Activated naive CD8-positive, alpha-beta T cell treated with anti-CD3 and anti-CD28 coated beads, Interleukin-2, amount 10 ng/mL, durations not matched to agents 7 days and 5 days (primary cell): ENCODE measurements at regions not wholly inside any gene's neighbourhood (a gene's known extent, or its start where the extent isn't known, plus 50 kb on each side); places are given as distances from the start of the nearest gene placed in this dataset.
A peak's percentile ranks its signal among the peaks of the same experiment; 100 is the strongest.

Experiments used
- ATAC-seq: fragments of 150-1000 bp; cut with Tn5 transposase; one replicate; pipeline ENCODE4 v1.10.0; 2021; ENCODE audit warnings: low read depth, moderate library complexity
- POLR2A ChIA-PET: fragments of 350-600 bp; sonication (Branson Sonifier 250); formaldehyde crosslinking; loops from one replicate; lab custom pipeline; 2021; ENCODE audit warnings: antibody characterized with exemption; lab: Charles Lee
- DNase-seq: peaks from one replicate; pipeline ENCODE4 v3.0.0; 2021
- H3K27ac Mint-ChIP-seq: one replicate; pipeline ENCODE4 v1.8.0; 2022; ENCODE audit warnings: mild to moderate bottlenecking, mixed read lengths
- H3K27me3 Mint-ChIP-seq: one replicate; pipeline ENCODE4 v1.8.0; 2022; ENCODE audit warnings: mild to moderate bottlenecking, moderate library complexity, mixed read lengths
- H3K36me3 Mint-ChIP-seq: one replicate; pipeline ENCODE4 v1.8.0; 2021; ENCODE audit warnings: mild to moderate bottlenecking, mixed read lengths
- H3K4me1 Mint-ChIP-seq: one replicate; pipeline ENCODE4 v1.8.0; 2021; ENCODE audit warnings: mixed read lengths
- H3K4me3 Mint-ChIP-seq: one replicate; pipeline ENCODE4 v1.8.0; 2022; ENCODE audit warnings: mild to moderate bottlenecking, moderate library complexity, mixed read lengths
- H3K9me3 Mint-ChIP-seq: one replicate; pipeline ENCODE4 v1.8.0; 2021; ENCODE audit warnings: mixed read lengths

GRCh38 chr2:5332925-5333324 is 359.3 kb upstream of the SOX11 start:
- no peaks in the 10 kb centered on the region for H3K4me1 Mint-ChIP-seq
- no peaks in the 10 kb centered on the region for H3K27me3 Mint-ChIP-seq
- no peak overlapping the region for H3K27ac Mint-ChIP-seq
- H3K4me3 Mint-ChIP-seq: no peak overlapping the region
- DNase-seq (no peak), ATAC-seq (no peak)
- POLR2A ChIA-PET: no interaction called here
- H3K36me3 Mint-ChIP-seq: no peaks in the 10 kb centered on the region
- no peaks in the 10 kb centered on the region for H3K9me3 Mint-ChIP-seq

GRCh38 chr2:5339473-5339872 is 352.7 kb upstream of the SOX11 start:
- DNase-seq (no peak), ATAC-seq (no peak)
- Mint-ChIP-seq H3K4me3 (no peak overlapping the region), H3K36me3 (no peaks in the 10 kb centered on the region), H3K4me1 (no peaks in the 10 kb centered on the region), H3K27ac (no peak overlapping the region), H3K9me3 (no peaks in the 10 kb centered on the region), H3K27me3 (no peaks in the 10 kb centered on the region)
- POLR2A ChIA-PET: no interaction called here

GRCh38 chr2:5343785-5344335 is 348.3 kb upstream of the SOX11 start:
- POLR2A ChIA-PET: no interaction called here
- Mint-ChIP-seq H3K4me1 (no peaks in the 10 kb centered on the region), H3K9me3 (no peaks in the 10 kb centered on the region), H3K4me3 (no peak overlapping the region), H3K27me3 (no peaks in the 10 kb centered on the region), H3K27ac (no peak overlapping the region), H3K36me3 (no peaks in the 10 kb centered on the region)
- no peak for ATAC-seq
- no peak for DNase-seq

GRCh38 chr2:5352286-5352685 is 339.9 kb upstream of the SOX11 start:
- ATAC-seq: no peak
- DNase-seq: no peak
- POLR2A ChIA-PET: no interaction called here
- Mint-ChIP-seq H3K4me3 (no peak overlapping the region), H3K27ac (no peak overlapping the region), H3K9me3 (no peaks in the 10 kb centered on the region), H3K27me3 (no peaks in the 10 kb centered on the region), H3K4me1 (no peaks in the 10 kb centered on the region), H3K36me3 (no peaks in the 10 kb centered on the region)

GRCh38 chr2:5353565-5353964 is 338.6 kb upstream of the SOX11 start:
- ATAC-seq: no peak
- H3K4me1 Mint-ChIP-seq: no peaks in the 10 kb centered on the region

GRCh38 chr2:5359397-5359796 is 332.8 kb upstream of the SOX11 start:
- no peaks in the 10 kb centered on the region for H3K4me1 Mint-ChIP-seq
- H3K27me3 Mint-ChIP-seq: no peaks in the 10 kb centered on the region
- POLR2A ChIA-PET: no interaction called here
- no peak overlapping the region for H3K4me3 Mint-ChIP-seq
- DNase-seq (no peak), ATAC-seq (no peak)
- no peaks in the 10 kb centered on the region for H3K9me3 Mint-ChIP-seq
- no peak overlapping the region for H3K27ac Mint-ChIP-seq
- H3K36me3 Mint-ChIP-seq: no peaks in the 10 kb centered on the region

More at GRCh38 chr2:5353565-5353964, 338.6 kb upstream of the SOX11 start:
- H3K4me3 Mint-ChIP-seq: no peak overlapping the region
- H3K36me3 Mint-ChIP-seq: no peaks in the 10 kb centered on the region
- H3K9me3 Mint-ChIP-seq: no peaks in the 10 kb centered on the region
- DNase-seq: no peak
- POLR2A ChIA-PET: no interaction called here
- H3K27me3 Mint-ChIP-seq: no peaks in the 10 kb centered on the region
- no peak overlapping the region for H3K27ac Mint-ChIP-seq

GRCh38 chr2:5360081-5360480 is 332.1 kb upstream of the SOX11 start:
- Mint-ChIP-seq H3K4me1 (no peaks in the 10 kb centered on the region), H3K27me3 (no peaks in the 10 kb centered on the region), H3K27ac (no peak overlapping the region), H3K4me3 (no peak overlapping the region), H3K36me3 (no peaks in the 10 kb centered on the region), H3K9me3 (no peaks in the 10 kb centered on the region)
- ATAC-seq (no peak), DNase-seq (no peak)
- POLR2A ChIA-PET: no interaction called here

GRCh38 chr2:5364361-5364760 is 327.8 kb upstream of the SOX11 start:
- no peaks in the 10 kb centered on the region for H3K27me3 Mint-ChIP-seq
- no peaks in the 10 kb centered on the region for H3K4me1 Mint-ChIP-seq
- DNase-seq: no peak
- H3K36me3 Mint-ChIP-seq: no peaks in the 10 kb centered on the region
- no peak overlapping the region for H3K4me3 Mint-ChIP-seq
- H3K27ac Mint-ChIP-seq: no peak overlapping the region
- H3K9me3 Mint-ChIP-seq: no peaks in the 10 kb centered on the region
- no peak for ATAC-seq
- POLR2A ChIA-PET: no interaction called here

- no peaks in the 10 kb centered on the region for H3K9me3 Mint-ChIP-seq
- ATAC-seq (peak; percentile 68), DNase-seq (peak; percentile 74)
- no peak overlapping the region for H3K4me3 Mint-ChIP-seq
- no peaks in the 10 kb centered on the region for H3K36me3 Mint-ChIP-seq
- no peaks in the 10 kb centered on the region for H3K27me3 Mint-ChIP-seq
- no peak overlapping the region for H3K27ac Mint-ChIP-seq
- H3K4me1 Mint-ChIP-seq: no peaks in the 10 kb centered on the region
- POLR2A ChIA-PET: no interaction called here
These were observed 326.2 kb upstream of the SOX11 start for GRCh38 chr2:5365871-5366461.

- no peak overlapping the region for H3K4me3 Mint-ChIP-seq
- ATAC-seq: no peak
- DNase-seq: no peak
- H3K9me3 Mint-ChIP-seq: no peaks in the 10 kb centered on the region
- POLR2A ChIA-PET: no interaction called here
- H3K27ac Mint-ChIP-seq: no peak overlapping the region
- no peaks in the 10 kb centered on the region for H3K4me1 Mint-ChIP-seq
- no peaks in the 10 kb centered on the region for H3K27me3 Mint-ChIP-seq
- H3K36me3 Mint-ChIP-seq: no peaks in the 10 kb centered on the region
These were observed 324.9 kb upstream of the SOX11 start for GRCh38 chr2:5367321-5367720.

GRCh38 chr2:5368263-5368662 is 323.9 kb upstream of the SOX11 start:
- POLR2A ChIA-PET: no interaction called here
- no peak for DNase-seq
- Mint-ChIP-seq H3K9me3 (no peaks in the 10 kb centered on the region), H3K36me3 (no peaks in the 10 kb centered on the region), H3K4me1 (no peaks in the 10 kb centered on the region), H3K4me3 (no peak overlapping the region), H3K27me3 (no peaks in the 10 kb centered on the region), H3K27ac (no peak overlapping the region)
- no peak for ATAC-seq

- DNase-seq: no peak
- Mint-ChIP-seq H3K9me3 (no peaks in the 10 kb centered on the region), H3K27me3 (no peaks in the 10 kb centered on the region), H3K36me3 (no peaks in the 10 kb centered on the region), H3K4me3 (no peak overlapping the region), H3K27ac (no peak overlapping the region), H3K4me1 (no peaks in the 10 kb centered on the region)
- no peak for ATAC-seq
- POLR2A ChIA-PET: no interaction called here
These were observed 322.7 kb upstream of the SOX11 start for GRCh38 chr2:5369510-5369909.

GRCh38 chr2:5370158-5370557 is 322.0 kb upstream of the SOX11 start:
- no peaks in the 10 kb centered on the region for H3K9me3 Mint-ChIP-seq
- no peak overlapping the region for H3K27ac Mint-ChIP-seq
- no peaks in the 10 kb centered on the region for H3K4me1 Mint-ChIP-seq
- H3K4me3 Mint-ChIP-seq: no peak overlapping the region
- DNase-seq (no peak), ATAC-seq (no peak)
- POLR2A ChIA-PET: no interaction called here
- no peaks in the 10 kb centered on the region for H3K36me3 Mint-ChIP-seq
- no peaks in the 10 kb centered on the region for H3K27me3 Mint-ChIP-seq

- Mint-ChIP-seq H3K4me3 (no peak overlapping the region), H3K4me1 (no peaks in the 10 kb centered on the region), H3K27me3 (no peaks in the 10 kb centered on the region), H3K27ac (no peak overlapping the region), H3K36me3 (no peaks in the 10 kb centered on the region), H3K9me3 (no peaks in the 10 kb centered on the region)
- ATAC-seq: no peak
- DNase-seq: no peak
- POLR2A ChIA-PET: no interaction called here
These were observed 320.0 kb upstream of the SOX11 start for GRCh38 chr2:5372141-5372540.

- ATAC-seq (no peak), DNase-seq (no peak)
- no peak overlapping the region for H3K4me3 Mint-ChIP-seq
- H3K27me3 Mint-ChIP-seq: no peaks in the 10 kb centered on the region
- H3K36me3 Mint-ChIP-seq: no peaks in the 10 kb centered on the region
- H3K27ac Mint-ChIP-seq: no peak overlapping the region
- POLR2A ChIA-PET: no interaction called here
- no peaks in the 10 kb centered on the region for H3K4me1 Mint-ChIP-seq
- H3K9me3 Mint-ChIP-seq: no peaks in the 10 kb centered on the region
These were observed 319.0 kb upstream of the SOX11 start for GRCh38 chr2:5373200-5373599.
